Sciatic nerve (tissue), 2 donors: ENCODE measurements at regions not wholly inside any gene's neighbourhood (a gene's known extent, or its start where the extent isn't known, plus 50 kb on each side); places are given as distances from the start of the nearest gene placed in this dataset.

Experiments
- ATAC-seq: fragments of 200-7000 bp; cut with Tn5 transposase; one replicate; pipeline ENCODE4 v1.9.1; 2020; ENCODE audit warnings: mild to moderate bottlenecking, moderate library complexity
- DNase-seq: peaks from one replicate; pipeline ENCODE4 v3.0.0-alpha.2; 2020; ENCODE audit warnings: low spot score
- intact Hi-C: fragments of 100-400 bp; cut with DNase I; formaldehyde crosslinking; loops from one replicate; pipeline ENCODE4 v1.14.2; 2022
- donor health status: DM: no; HTN: no; CAD: no.
- donor health status: DM: no; HTN: no; CAD: no.

DNA sequence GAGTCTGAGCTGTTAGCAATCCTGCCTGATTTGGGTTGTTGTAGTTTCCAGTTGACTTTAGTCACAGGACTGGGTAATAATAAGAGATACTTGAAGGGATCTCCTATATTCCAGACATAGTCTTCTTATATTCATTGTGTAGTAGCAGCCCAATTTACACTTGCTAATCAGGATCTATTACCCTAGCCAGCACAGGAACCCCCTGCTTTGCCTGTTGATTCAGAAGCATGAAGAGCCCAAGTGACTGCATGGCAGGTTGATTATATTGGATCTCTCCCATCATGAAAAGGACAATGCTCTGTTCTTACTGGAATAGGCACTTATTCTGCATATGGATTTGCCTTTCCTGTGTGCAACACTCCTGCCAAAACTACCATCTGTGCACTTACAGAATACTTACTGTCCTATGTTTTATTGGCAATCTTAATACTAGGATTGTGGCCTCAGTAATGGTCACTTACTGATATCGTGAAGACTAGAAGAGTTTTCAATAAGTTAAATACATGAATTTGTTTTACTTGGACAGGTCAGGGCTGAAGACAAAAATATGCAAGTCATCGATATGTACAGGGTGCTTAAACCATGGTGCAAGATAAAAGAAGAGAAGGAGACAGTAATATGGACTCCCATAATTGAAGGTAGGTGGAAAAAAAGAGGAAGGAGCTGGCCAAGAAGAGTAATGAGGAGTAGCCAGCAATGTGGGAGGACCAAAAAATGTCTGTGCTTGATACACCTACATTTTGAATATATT is 304.1 kb downstream of the MCTP2 start:
- DNase-seq (no peak), ATAC-seq (no peak)
- intact Hi-C loops = no loop called here

DNA sequence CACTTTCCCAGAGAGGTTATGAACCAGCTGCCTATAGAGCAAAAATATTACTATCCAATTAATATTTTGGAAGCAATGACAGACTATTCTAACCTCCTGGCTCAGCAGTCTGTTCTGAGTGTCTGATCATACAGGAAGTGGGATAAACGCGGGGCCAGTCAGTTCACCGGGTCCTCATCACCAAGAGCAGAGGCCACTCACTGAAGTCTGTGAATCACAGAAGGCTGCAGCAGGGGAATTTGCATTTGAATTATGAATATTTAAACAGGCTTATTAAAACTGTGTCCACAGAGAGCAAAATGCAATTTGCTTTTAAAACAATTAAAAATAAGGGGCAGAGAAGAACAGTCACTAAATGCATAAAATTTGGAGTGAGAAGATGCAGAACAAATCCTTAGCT is 305.2 kb downstream of the MCTP2 start:
- DNase-seq = no peak
- intact Hi-C loops = no loop called here
- ATAC-seq = no peak

DNA sequence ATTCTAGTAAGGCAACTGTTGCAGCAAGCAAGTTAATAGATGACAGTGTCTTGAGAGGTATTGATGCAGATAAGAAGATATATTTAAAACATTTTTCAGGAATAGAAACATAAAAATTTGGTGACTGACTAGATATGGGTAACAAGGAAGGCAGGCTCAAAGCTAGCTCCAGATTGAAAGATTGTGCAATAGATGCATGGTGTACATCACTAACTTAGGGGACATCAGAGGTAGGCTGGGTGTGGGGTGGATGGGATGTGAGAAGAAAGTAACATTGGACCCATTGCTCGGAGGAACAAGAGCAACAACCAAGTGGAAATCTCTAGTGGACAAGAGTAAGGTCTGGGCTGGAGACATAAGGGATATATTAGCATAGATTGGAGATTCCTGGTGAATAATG is 306.9 kb downstream of the MCTP2 start:
- DNase-seq (no peak), ATAC-seq (no peak)
- intact Hi-C loops = no loop called here

DNA sequence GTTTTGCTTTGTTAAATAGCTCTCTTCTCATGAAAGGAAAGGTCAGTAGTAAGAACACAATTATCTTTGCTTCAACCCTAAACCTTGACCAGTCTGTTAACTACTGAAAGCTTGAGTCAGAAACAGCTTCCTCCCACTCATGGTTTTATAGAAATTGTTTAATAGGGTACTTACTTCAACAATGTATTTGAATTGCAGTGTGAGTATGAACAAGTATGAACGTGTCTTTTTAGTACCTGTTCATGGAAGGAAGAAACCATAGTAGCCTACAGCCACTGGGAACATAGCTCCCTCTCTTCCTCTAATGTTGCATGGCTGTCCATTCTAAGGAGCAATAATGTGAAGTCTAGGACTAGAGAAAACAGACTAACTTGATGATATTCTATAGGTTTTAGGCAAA is 311.0 kb downstream of the MCTP2 start:
- intact Hi-C loops = no loop called here
- DNase-seq (no peak), ATAC-seq (no peak)

GRCh38 chr15:94546808-94547207 is 315.4 kb downstream of the MCTP2 start:
- no peak for DNase-seq
- no peak for ATAC-seq
- intact Hi-C loops = no loop called here

- DNase-seq (no peak), ATAC-seq (no peak)
- intact Hi-C loops = no loop called here
Observed at GRCh38 chr15:94547711-94548110, 316.4 kb downstream of the MCTP2 start.

GRCh38 chr15:94555841-94556519 is 324.6 kb downstream of the MCTP2 start:
- DNase-seq = no peak
- ATAC-seq = no peak
- intact Hi-C loops = no loop called here

DNA sequence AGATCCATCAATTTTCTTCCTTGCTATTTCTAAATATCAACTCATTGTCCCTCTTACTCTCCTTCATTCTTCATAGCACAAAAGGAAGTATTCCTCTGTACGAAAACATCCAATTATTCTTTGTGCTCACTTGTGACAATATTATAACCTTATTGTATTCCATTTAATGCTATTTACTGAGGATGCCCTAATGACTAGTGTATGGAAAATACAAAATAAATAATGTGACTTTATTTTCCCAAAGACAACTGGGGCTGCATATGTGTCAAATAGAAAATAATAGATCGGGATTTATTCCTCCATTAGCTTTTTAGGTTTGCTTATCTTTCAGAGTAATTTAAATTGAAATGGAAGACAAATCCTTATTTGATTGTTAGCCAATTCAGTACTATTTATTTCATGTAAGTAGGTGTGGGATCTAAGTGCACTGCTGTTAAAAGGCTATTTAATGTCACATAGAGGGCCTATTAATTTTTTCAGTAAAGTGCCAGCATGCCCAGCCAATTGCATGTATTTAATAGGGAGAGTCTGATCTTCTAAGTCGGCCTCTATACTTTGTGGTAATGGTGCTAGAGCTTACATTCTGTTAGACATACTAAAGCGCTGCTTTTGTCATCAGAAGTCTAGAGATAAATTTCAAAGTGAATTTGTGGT is 329.8 kb downstream of the MCTP2 start:
- ATAC-seq = no peak
- intact Hi-C loops = no loop called here

DNA sequence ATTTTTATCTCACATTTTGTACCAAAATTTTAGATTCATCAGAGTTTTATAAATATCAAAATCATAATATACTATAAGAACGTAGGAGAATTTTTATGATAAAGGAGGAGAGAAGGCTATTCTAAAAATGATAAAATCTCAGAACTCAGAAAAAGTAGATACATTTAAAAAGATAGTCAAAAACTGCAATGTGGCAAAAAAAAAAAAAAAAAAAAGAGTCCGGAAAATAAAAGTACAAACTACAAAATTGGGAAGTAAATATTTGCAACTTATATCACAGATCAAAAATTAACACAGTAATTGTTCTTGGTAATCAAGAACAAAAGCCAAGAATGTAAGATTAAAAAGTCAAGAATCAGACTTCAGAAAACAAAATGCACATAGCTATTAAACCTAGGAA is 332.1 kb downstream of the MCTP2 start:
- ATAC-seq = no peak
- intact Hi-C loops = no loop called here

More for the DNA sequence above, 329.8 kb downstream of the MCTP2 start:
- no peak for DNase-seq

DNA sequence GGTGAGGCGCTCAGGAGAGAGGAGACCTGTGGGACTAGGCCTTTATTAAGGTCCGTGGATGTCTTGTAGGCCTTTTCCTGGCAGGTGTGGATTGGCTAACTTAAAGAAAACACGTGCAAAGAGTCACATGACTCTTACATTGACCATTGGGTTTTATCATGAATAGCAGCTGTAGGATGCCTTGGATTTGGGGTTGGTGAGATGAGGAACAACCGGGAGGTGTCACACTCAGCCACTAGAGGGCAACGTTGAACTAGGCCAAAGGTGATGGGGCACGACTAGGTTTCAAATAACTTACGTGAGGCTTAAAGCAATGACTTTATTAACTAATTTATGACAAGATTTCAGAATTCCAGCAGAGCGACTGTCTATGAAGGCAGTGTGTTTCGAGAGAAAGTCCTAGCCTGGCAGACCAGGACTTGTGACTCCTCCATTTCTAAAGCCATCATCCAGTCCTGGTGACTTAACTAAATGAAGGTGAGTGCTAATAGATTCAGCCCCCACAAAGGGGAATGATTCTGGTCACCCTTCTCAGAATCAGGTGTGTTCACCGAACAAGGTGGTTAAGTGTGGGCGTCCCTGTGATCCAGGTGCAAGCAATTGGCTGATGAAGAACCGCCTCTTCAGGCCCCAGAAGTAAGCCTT is 345.6 kb downstream of the MCTP2 start:
- DNase-seq (no peak), ATAC-seq (peak; percentile 52)
- intact Hi-C loops = no loop called here

More for the DNA sequence above, 332.1 kb downstream of the MCTP2 start:
- no peak for DNase-seq

GRCh38 chr15:94579286-94579685 is 347.9 kb downstream of the MCTP2 start:
- ATAC-seq (no peak), DNase-seq (no peak)
- intact Hi-C loops = no loop called here

DNA sequence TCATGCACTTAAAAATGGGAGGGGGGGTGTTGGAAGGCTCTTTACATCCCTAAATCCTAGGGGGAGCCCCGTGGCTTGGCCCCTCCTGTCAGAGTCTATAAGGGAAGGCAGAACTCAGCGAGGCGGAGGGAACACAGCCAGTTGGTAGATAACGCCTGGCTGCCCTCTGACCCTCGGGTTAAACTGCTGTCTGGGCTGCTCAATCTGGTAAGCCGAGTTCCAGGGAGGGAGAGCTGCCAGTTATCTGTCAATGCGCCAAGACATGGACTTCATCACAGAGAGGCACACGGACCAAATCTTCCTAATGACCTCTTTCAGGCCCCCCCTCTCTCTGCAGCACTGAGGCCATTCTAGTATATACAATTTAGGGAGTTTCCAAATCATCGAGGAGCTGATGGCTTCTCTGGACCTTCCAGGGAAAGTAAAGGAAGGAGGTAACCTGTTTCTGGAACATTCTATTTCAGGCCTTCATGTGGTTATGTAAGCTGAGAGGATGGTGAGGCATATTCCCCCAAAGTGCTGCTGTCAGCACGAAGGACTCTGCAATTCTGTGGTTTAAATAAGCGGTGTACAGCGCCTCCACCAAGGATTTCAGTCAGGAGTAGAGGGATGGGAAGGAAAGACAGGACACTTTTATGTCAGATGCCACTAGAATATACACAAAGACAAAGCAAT is 349.0 kb downstream of the MCTP2 start:
- DNase-seq (no peak), ATAC-seq (no peak)
- intact Hi-C loops = no loop called here

- DNase-seq (no peak), ATAC-seq (peak; percentile 88)
- intact Hi-C loops = no loop called here
Observed at GRCh38 chr15:94582368-94582767, 351.0 kb downstream of the MCTP2 start.

DNA sequence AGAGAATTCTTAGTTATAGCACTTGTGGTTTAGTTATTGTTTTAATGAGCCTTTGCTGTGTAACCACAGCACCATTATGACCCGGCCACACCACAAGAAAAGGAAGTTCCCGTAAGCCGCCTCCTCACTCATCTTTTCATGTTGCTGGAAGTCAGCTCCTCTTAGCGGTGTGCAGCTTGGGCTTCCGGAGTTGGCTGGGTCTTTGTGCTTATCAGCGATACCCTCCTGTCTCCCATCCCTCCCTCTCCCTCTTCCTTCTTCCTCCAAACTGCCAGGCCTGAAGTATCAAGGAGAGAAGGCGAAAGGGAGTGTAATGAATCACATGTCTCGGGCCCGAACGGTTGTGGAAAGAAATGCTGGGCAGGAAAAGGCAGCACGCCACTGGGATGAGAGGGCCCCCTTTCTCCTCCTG is 353.5 kb downstream of the MCTP2 start:
- peak; percentile 63 for DNase-seq
- peak; percentile 77 for ATAC-seq
- intact Hi-C loops = no loop called here

GRCh38 chr15:94586099-94586498 is 354.7 kb downstream of the MCTP2 start:
- no peak for DNase-seq
- intact Hi-C loops = no loop called here
- ATAC-seq = no peak

DNA sequence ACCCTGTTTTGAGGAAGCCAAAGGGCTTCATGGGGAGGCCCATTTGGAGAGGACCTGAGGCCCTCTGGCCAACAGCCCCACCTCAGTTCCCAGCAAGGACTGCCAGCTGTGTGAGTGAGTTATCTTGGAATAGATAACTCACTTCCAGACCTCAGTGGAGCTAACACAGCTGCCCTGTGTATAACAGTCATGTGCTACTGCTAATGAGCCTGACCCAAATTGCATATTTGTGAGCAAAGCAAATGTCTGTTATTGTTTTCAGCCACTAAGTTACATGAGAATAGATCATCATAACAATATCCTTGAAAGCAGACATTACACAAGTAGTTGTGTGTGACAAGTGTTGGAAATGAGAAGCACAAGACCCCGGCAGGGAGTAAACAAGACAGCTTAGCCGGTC is 355.8 kb downstream of the MCTP2 start:
- no peak for ATAC-seq
- no peak for DNase-seq
- intact Hi-C loops = no loop called here

DNA sequence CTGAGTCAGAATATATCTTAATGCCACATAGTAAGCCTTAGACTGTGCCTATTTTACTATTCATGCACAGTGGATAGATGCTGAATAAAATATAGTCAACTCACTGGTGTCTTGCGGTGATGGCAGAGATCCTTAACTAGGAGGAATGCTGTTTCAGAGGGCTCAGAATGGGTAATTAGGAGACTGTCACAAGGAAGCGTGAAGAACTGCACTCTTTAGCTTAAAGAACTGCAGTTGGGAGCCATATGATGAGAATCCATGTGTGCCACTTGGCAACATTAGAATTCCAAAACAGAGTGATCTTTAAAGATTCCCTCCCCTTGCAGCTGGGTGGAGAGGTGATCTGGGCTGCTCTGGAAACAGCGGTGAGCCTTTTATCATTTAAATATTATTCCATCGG is 357.6 kb downstream of the MCTP2 start:
- DNase-seq = no peak
- ATAC-seq = no peak
- intact Hi-C loops = no loop called here

- peak; percentile 96 for ATAC-seq
- intact Hi-C loops = no loop called here
- no peak for DNase-seq
Observed at GRCh38 chr15:94592495-94592894, 361.1 kb downstream of the MCTP2 start.

GRCh38 chr15:94596707-94597106 is 365.3 kb downstream of the MCTP2 start:
- DNase-seq (no peak), ATAC-seq (no peak)
- intact Hi-C loops = no loop called here
